ENCODE measurements at regions not wholly inside any gene's neighbourhood (a gene's known extent, or its start where the extent isn't known, plus 50 kb on each side); places are given as distances from the start of the nearest gene placed in this dataset.

GRCh38 chr1:96240438-96240837, 481.1 kb upstream of the PTBP2 start:
- TF ChIP-seq POLR2A (IDR thresholded peaks at IDR 0.05; ENCODE audit: low read depth, low read length) (no peak), POLR2AphosphoS5 (IDR thresholded peaks at IDR 0.05; ENCODE audit: low read depth, low read length) (no peak), TAF1 (IDR thresholded peaks at IDR 0.05; ENCODE audit: borderline replicate concordance, low read depth, low read length) (no peak)

Data from GM12892 (cell line).